Astrocyte of the spinal cord (primary cell): ENCODE measurements at regions not wholly inside any gene's neighbourhood (a gene's known extent, or its start where the extent isn't known, plus 50 kb on each side); places are given as distances from the start of the nearest gene placed in this dataset.

Source experiments
- DNase-seq: peaks from one replicate; pipeline ENCODE4 v3.0.0; 2011; ENCODE audit warnings: low read depth, low spot score
- H3K4me3 ChIP-seq: 2 replicates; pipeline ENCODE4 v1.5.1; 2011; ENCODE audit warnings: low read depth, mild to moderate bottlenecking, low read length, moderate library complexity
- in situ Hi-C: cut with HindIII; loops from 2 replicates; pipeline ENCODE4 v1.10.0; 2017; ENCODE audit warnings: low sequenced_read_pairs
- TF ChIP-seq, protein P1 (sequence below): IDR thresholded peaks from 2 replicates; pipeline ENCODE4 v1.5.1; 2012; ENCODE audit warnings: low read depth, mild to moderate bottlenecking, low read length, inconsistent platforms

GRCh38 chr9:73597039-73597438 is 445.4 kb downstream of the ANXA1 start:
- H3K4me3 ChIP-seq = no peak overlapping the region
- in situ Hi-C loops = no loop called here
- no peak for DNase-seq
- TF ChIP-seq, protein P1, sequence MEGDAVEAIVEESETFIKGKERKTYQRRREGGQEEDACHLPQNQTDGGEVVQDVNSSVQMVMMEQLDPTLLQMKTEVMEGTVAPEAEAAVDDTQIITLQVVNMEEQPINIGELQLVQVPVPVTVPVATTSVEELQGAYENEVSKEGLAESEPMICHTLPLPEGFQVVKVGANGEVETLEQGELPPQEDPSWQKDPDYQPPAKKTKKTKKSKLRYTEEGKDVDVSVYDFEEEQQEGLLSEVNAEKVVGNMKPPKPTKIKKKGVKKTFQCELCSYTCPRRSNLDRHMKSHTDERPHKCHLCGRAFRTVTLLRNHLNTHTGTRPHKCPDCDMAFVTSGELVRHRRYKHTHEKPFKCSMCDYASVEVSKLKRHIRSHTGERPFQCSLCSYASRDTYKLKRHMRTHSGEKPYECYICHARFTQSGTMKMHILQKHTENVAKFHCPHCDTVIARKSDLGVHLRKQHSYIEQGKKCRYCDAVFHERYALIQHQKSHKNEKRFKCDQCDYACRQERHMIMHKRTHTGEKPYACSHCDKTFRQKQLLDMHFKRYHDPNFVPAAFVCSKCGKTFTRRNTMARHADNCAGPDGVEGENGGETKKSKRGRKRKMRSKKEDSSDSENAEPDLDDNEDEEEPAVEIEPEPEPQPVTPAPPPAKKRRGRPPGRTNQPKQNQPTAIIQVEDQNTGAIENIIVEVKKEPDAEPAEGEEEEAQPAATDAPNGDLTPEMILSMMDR = no peak

- DNase-seq = no peak
- no peak overlapping the region for H3K4me3 ChIP-seq
- TF ChIP-seq, protein P1 = no peak
- in situ Hi-C loops = no loop called here
Observed at GRCh38 chr9:73597771-73598170, 446.1 kb downstream of the ANXA1 start.

DNA sequence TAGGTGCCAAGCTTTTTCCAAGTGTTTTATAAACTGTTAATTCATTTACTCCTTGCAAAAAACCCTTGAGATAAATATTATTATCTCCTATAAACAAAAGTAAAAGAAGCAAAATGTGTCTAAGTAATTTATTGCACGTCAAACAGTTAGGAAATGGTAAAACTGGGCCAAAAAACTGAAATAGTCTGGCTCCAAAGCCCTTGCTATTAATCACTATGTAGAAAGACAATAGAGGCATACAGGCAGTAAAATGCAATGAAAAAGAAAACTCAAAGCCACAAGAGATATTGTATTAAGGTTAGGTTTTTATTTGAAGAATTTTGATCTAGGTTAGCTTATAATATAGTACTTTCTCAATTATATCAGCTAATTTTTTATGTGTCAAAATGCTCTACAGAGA is 457.7 kb downstream of the ANXA1 start:
- no peak for DNase-seq
- in situ Hi-C loops = no loop called here

GRCh38 chr9:73611032-73611431 is 459.4 kb downstream of the ANXA1 start:
- H3K4me3 ChIP-seq = no peak overlapping the region
- in situ Hi-C loops = no loop called here
- no peak for DNase-seq
- TF ChIP-seq, protein P1 = no peak

More for the DNA sequence above, 457.7 kb downstream of the ANXA1 start:
- TF ChIP-seq, protein P1 = no peak
- no peak overlapping the region for H3K4me3 ChIP-seq

- TF ChIP-seq, protein P1 = no peak
- DNase-seq = peak; percentile 85
- in situ Hi-C loops = no loop called here
- no peak overlapping the region for H3K4me3 ChIP-seq
Observed at GRCh38 chr9:73613092-73613701, 461.5 kb downstream of the ANXA1 start.

DNA sequence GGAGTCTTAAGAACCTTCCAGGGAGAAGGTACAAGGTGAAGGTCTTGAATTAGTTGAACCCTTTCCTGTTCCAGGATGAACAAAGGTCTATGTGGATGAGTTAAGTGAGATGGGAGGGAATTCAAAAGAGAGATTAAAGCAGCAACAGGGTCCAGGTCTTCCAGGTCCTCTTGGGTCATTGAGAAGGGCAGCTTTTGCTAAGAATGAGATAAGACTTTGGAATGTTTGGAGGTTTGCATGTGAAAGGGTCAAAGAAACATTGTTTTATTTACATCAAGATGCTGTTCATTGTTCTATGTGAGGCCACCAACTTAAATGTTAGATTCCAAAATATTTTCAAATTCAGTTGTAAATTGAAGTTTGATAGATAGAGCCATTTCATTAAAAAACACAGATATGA is 463.9 kb downstream of the ANXA1 start:
- DNase-seq = no peak
- in situ Hi-C loops = no loop called here
- no peak overlapping the region for H3K4me3 ChIP-seq
- TF ChIP-seq, protein P1 = no peak
